ENCODE measurements at regions not wholly inside any gene's neighbourhood (a gene's known extent, or its start where the extent isn't known, plus 50 kb on each side); places are given as distances from the start of the nearest gene placed in this dataset.
"Not testable (repeated sequence)": the region's sequence is repeated elsewhere in the genome, so short reads cannot be mapped to it uniquely, and the experiment has no call there.

DNA sequence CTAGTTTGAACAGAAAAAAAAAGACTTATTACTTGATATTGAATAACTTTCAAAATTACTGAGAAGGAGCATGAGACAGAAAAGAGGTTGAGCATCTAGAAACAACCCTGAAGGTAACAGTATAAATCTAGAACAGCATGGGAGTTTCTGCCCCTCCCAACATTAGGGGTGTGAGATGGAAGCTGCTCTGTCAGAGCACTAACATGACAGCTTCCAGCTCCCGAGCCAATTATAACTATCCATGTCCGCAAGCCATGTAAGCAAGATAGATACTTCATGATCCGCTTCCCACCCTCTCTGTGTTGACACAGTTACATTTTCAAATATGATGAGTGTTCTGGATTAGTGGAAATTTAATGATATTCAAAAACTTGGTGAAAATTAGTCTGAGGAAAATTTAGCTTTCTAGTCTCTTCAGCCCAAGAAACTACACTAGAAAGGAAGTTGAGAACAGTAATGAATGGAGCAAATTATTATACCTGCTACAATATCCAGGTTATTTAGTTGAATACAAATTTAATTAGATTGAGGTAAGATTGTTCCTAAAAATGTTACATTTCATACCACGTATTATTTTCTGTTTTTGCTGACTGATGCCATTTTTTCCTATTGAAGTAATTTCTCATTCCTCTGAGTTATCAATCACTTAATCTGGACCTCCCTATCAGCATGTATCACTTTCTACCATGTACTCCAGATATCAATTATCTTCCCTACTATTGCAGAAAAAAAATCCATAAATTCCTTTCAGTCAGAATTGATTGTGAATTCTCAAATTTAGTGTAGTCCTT, 129.3 kb upstream of the SLIT2 start:
- no peak for DNase-seq (ENCODE audit: low spot score)

GRCh38 chr4:20119141-20119540, 132.6 kb upstream of the SLIT2 start:
- no peak for DNase-seq (ENCODE audit: low spot score)

DNA sequence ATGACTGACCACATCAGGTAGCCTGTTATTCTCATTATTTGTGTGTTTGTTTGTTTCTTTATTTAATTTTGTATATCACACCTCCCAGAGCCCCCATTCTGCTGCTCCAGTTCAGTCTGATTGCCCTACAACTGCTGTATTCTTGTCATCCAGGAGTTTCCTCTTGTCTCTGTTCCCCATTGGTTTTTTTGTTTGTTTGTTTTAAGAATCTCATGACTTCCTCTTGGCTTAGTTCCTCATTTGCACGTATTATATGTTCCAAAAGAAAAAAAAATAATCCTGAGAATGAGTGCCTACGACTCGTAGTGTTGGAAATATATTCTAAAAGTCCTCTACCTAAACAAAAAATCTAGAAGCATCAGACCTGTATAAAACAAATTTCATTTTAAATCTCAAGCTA, 142.3 kb upstream of the SLIT2 start:
- no peak for DNase-seq (ENCODE audit: low spot score)

- DNase-seq (ENCODE audit: low spot score): no peak
Observed at GRCh38 chr4:20106921-20107320, 144.8 kb upstream of the SLIT2 start.

- DNase-seq (ENCODE audit: low spot score): no peak
Observed at GRCh38 chr4:20101831-20102230, 149.9 kb upstream of the SLIT2 start.

DNA sequence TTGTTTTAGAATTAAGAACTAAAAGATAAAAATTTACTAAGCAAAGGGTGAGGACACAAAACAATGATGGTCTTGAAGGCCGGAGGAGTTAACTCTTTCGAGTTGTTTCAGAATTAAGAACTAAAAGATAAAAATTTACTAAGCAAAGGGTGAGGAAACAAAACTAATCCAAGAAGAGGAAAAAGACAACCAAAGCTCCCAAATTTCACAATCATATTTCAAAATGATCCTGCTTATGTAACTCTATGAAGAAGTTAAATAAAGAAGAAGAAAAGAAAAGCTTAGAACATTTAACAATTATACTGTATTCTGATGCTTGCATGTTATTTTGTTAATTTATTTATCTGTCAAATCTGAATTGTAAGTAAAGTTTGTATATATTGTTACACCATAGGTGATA, 154.8 kb upstream of the SLIT2 start:
- no peak for DNase-seq (ENCODE audit: low spot score)

DNA sequence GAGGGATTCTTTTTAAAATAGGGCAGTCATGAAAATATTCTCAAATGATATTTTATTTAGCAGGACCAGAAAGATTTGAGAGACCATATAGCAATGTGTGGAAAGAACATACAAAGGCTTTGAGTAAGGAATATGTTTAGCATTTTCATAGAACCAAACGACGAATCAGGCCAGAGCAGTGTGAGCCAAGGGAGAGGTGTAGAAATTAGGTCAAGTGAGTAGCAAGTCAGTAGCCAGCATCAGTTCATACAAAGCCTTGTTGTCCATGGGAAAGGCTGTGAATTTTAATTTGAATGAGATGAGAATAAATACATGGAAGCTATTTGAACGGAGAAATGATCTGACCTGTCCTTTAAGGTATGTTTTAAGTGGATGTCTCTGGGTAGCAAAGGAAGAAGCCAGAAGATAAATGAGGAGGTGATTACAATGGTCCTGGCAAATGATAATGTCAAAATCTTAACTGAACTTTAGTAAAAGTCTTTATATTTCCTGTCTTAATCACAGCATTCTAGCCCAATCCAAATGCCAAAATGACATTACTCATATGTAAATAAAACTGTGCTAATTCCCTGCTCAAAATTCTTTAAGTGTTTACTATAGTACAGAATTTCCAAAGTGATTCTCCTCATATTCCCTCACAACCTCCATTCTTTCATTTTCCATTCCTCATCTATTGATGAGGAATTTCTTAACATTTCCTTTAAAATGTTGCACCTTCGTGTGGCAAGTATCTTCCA, 155.7 kb upstream of the SLIT2 start:
- no peak for DNase-seq (ENCODE audit: low spot score)

DNA sequence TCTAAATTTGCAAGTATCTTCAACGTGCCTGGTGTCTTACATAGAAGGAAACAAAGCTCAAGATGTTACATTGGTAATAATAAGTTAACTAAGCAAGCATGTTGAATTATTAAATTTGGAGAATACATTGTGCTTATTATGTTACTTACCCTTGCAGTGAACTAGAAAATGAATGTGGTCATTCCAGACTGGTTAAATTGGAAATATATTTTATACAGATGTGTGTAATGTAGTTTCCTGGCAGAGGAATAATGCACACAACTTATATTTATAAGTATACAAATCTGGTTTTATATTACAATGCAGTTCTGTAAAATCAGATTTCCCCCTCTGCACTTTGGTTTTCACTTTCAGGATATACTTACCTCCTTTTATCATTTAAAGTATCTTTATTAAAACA, 159.9 kb upstream of the SLIT2 start:
- DNase-seq (ENCODE audit: low spot score): no peak

DNA sequence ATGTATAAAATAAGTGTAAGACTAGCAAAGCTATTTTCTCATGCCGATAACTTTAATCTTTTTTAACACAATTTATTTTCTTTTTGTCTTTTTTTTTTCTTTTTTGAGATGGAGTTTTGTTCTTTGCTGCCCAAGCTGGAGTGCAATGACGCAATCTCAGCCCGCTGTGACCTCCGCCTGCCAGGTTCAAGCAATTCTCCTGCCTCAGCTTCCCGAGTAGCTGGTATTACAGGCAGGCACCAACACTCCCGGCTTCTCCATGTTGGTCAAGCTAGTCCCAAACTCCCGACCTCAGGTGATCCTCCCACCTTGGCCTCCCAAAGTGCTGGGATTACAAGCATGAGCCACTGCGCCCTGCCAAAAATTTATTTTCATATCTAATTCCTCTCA, 164.2 kb upstream of the SLIT2 start:
- DNase-seq (ENCODE audit: low spot score): no peak

GRCh38 chr4:20086799-20087521, 164.7 kb upstream of the SLIT2 start:
- no peak for DNase-seq (ENCODE audit: low spot score)

DNA sequence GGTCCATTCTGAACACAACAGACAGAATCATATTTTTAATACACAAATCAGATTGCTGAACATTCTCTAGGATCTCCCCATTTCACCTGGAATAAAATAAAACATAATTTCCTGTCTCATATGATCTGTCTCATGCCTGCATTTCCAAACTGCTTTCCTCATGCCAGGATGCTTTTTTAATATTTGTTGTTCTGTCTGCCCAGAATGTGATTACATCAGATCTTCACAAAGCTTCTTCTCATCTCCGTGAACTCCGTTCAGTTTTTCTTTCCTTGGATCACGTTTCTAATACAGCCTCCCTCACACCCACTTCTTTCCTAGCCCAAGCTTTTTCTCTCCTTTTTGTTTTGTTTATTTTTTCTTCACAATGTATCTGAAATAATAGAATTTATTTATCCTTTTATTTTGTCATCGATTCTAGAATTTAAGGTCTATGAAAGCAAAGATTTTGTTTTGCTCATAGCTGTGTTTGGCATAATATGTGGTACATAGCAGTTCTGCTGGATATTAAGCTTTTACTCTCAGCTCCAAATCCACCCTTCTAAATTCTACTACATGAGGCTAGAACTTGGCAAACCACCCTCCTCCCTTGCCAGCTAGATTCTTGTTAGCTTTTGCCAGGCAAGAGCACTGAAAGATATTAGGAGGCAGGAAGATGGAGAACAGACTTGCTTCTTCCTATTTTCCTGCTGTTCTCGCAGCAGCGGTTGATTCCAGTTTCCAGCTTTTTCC, 165.5 kb upstream of the SLIT2 start:
- no peak for DNase-seq (ENCODE audit: low spot score)

- DNase-seq (ENCODE audit: low spot score): no peak
Observed at GRCh38 chr4:20085653-20086052, 166.1 kb upstream of the SLIT2 start.

- DNase-seq (ENCODE audit: low spot score): no peak
Observed at GRCh38 chr4:20085156-20085555, 166.5 kb upstream of the SLIT2 start.

GRCh38 chr4:20084488-20084887, 167.2 kb upstream of the SLIT2 start:
- no peak for DNase-seq (ENCODE audit: low spot score)

DNA sequence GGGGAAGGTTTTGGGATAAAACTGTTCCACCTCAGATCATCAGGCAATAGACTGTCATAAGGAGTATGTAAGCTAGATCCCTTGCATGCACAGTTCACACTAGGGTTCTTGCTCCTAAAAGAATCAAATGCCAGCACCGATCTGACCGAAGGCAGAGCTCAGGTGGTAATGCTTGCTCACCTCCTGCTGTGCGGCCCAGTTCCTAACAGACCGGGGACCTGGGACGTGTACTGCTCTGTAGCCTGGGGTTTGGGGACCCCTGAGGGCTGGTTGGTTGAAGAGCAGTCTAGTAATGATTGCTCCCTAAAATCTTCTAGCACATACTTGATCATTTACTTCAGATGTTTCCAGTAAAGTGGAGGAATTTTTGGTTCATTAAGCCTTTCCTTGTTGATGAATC, 173.1 kb upstream of the SLIT2 start:
- DNase-seq (ENCODE audit: low spot score): no peak

DNA sequence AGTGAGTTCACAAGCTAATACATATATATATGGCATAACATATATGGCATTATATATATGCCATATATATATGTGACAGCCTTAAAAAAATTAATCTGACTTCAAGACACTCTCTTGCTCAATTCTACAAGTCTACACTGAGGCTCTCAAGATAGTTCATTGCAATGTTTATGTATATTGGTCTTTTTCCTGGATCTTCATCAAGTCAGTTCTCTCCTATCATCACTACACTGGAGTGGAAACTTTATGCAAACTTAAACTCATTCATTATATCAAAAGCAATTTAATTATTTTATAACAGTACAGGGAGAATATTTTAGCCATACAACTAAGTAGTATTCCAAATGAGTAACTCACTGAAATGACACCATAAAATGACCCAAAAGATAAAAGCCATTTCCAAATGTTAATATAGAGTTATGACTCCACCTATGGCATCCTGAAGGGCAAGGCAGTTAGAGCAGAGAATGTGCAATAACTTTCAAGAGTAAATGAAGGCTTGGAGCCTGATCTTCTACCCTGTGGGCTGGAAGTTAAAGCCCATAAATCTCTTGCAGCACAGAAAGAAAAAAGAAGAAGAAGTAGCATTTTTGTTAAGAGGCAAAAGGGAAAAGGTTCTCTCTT, 176.3 kb upstream of the SLIT2 start:
- DNase-seq (ENCODE audit: low spot score): no peak

DNA sequence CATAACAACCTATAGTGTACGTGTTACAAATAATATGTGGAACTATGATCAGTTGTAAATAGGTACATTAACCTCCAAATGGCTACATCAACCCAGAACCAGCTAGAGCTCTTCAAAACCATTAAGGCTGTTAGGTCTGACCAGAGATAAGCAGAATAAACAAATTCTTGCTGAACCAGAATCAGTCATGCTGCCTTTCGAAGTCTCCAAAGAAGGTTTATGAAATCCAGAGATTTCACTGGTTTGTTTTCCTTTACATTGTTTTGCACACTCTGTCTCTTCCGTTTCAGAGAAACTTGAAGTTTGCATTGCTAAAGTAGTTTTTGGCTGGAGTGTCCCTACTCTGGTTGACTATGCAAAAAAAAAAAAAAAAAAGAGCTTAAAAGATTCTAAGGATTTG, 177.3 kb upstream of the SLIT2 start:
- no peak for DNase-seq (ENCODE audit: low spot score)

DNA sequence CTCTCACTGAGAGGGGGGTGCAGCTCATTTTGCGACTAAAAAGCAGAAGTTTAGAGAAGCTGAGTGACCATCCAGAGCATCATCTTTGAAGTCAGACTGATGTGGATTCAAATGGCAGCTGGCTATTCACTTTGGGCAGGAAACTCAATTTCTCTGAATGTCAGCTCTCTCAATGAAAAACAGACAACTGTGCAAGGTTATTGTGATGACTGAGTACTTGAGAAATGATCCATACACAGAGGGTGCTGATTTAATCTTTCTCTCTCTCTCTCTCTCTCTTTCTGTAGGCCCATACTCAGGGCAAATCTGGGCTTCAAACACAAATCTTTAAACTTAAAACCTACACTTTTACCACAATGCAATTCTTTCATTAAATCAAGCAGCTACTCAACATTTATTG, 185.8 kb upstream of the SLIT2 start:
- DNase-seq (ENCODE audit: low spot score): no peak

DNA sequence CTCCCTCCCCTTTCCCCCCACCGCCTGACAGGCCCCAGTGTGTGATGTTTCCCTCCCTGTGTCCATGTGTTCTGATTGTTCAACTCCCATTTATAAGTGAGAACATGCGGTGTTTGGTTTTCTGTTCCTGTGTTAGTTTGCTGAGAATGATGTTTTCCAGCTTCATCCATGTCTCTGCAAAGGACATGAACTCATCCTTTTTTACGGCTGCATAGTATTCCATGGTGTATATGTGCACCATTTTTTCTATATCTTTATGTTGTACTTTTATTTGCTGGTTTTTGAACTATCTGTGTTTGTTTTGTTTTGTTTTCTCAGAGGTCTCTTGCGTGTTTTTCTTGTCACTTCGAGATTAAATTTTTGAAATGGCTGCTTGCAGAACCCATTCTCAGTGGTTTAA, 188.8 kb upstream of the SLIT2 start:
- not testable (repeated sequence) for DNase-seq (ENCODE audit: low spot score)

- DNase-seq (ENCODE audit: low spot score): no peak
Observed at GRCh38 chr4:20062054-20062453, 189.7 kb upstream of the SLIT2 start.

DNA sequence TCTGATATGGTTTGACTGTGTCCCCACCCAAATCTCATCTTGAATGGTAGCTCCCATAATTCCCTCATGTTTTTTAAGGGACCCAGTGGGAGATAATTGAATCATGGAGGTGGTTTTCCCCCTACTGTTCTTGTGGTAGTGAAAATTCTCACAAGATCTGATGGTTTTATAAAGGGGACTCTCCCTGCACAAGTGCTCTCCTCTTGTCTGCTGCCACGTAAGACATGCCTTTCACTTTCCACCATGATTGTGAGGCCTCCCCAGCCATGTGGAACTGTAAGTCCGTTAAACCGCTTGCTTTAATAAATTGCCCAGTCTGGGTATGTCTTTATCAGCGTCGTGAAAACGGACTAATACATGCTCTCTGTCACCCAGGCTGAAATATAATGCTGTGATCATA, 200.9 kb upstream of the SLIT2 start:
- no peak for DNase-seq (ENCODE audit: low spot score)

GRCh38 chr4:20049889-20050288, 201.8 kb upstream of the SLIT2 start:
- no peak for DNase-seq (ENCODE audit: low spot score)
